CD4-positive, CD25-positive, alpha-beta regulatory T cell (primary cell): ENCODE measurements at regions not wholly inside any gene's neighbourhood (a gene's known extent, or its start where the extent isn't known, plus 50 kb on each side); places are given as distances from the start of the nearest gene placed in this dataset.
A peak's percentile ranks its signal among the peaks of the same experiment; 100 is the strongest.

ENCODE experiments used
- ATAC-seq, 2 donors: fragments of 150-1000 bp; cut with Tn5 transposase; one replicate each; pipeline ENCODE4 v1.10.0; 2021; ENCODE audit warnings: low read depth in 2 of 2, moderate number of reproducible peaks in 2 of 2, moderate library complexity in 1 of 2
- DNase-seq, 3 donors: peaks; one replicate each; pipeline versions ENCODE4 v3.0.0 to v3.0.0-alpha.2; 2012 to 2022; ENCODE audit warnings: mixed read lengths in 1 of 3
- H3K27ac ChIP-seq: one replicate; pipeline ENCODE4 v1.7.0; 2013; ENCODE audit warnings: mild to moderate bottlenecking, low read length; ENCODE audit not compliant: insufficient read depth, poor library complexity, severe bottlenecking
- H3K27me3 ChIP-seq: one replicate; pipeline ENCODE4 v1.7.0; 2013; ENCODE audit warnings: low read length; ENCODE audit not compliant: control insufficient read depth, insufficient read depth
- H3K36me3 ChIP-seq: one replicate; pipeline ENCODE4 v1.7.0; 2013; ENCODE audit warnings: mild to moderate bottlenecking, low read length, moderate library complexity; ENCODE audit not compliant: control insufficient read depth, insufficient read depth
- H3K4me1 ChIP-seq: 2 replicates; pipeline ENCODE4 v1.7.0; 2013; ENCODE audit warnings: mild to moderate bottlenecking, low read length; ENCODE audit not compliant: insufficient read depth, control insufficient read depth, poor library complexity, severe bottlenecking
- H3K4me3 ChIP-seq: one replicate; pipeline ENCODE4 v1.7.0; 2013; ENCODE audit warnings: low read depth, mild to moderate bottlenecking, low read length, moderate library complexity
- H3K9me3 ChIP-seq, 2 experiments: 1 replicate in 1 of 2; 2 replicates in 1 of 2; pipeline ENCODE4 v1.7.0; 2013; ENCODE audit warnings: low read length in 2 of 2, mild to moderate bottlenecking in 1 of 2, moderate library complexity in 1 of 2; ENCODE audit not compliant: control insufficient read depth in 2 of 2
- H3K27ac Mint-ChIP-seq, 3 donors: one replicate each; pipeline ENCODE4 v1.8.0; 2020 to 2022; ENCODE audit warnings: mild to moderate bottlenecking in 3 of 3, mixed read lengths in 3 of 3, moderate library complexity in 2 of 3
- H3K27me3 Mint-ChIP-seq: one replicate; pipeline ENCODE4 v1.8.0; 2022; ENCODE audit warnings: mild to moderate bottlenecking, mixed read lengths
- H3K36me3 Mint-ChIP-seq: one replicate; pipeline ENCODE4 v1.8.0; 2020; ENCODE audit warnings: mixed read lengths
- H3K4me1 Mint-ChIP-seq, 4 donors: one replicate each; pipeline ENCODE4 v1.8.0; 2020 to 2022; ENCODE audit warnings: mixed read lengths in 4 of 4, mild to moderate bottlenecking in 1 of 4
- H3K4me3 Mint-ChIP-seq, 4 donors: one replicate each; pipeline ENCODE4 v1.8.0; 2020 to 2022; ENCODE audit warnings: mild to moderate bottlenecking in 4 of 4, mixed read lengths in 4 of 4, moderate library complexity in 3 of 4
- H3K9me3 Mint-ChIP-seq, 7 donors: one replicate each; pipeline ENCODE4 v1.8.0; 2020 to 2022; ENCODE audit warnings: mixed read lengths in 7 of 7, mild to moderate bottlenecking in 3 of 7, moderate library complexity in 2 of 7

DNA sequence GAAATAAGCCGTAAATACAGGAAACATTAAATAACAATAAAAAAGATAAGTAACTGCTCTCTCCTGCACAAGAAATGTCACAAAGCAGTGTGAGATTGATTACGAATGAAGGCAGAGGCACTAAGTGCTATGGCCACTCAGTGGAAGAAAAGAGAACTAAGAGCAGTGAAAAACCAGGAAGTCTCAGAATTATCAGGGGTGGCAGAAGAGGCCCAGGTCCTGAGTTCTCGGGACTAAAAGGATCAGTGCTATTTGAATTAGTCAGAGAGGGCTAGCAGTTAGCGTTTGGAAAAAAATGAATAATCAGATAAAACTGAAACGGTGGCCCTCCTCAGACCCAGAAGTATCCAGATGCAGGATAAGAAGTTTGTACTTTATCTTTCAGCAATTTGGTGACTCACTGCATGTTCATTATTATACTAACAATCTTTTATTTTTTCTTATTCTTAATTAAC, 367.1 kb downstream of the ZEB2 start:
- no peaks in the 10 kb centered on the region for H3K27me3 Mint-ChIP-seq
- H3K27ac ChIP-seq, result no peak overlapping the region
- H3K36me3 Mint-ChIP-seq, result no peaks in the 10 kb centered on the region
- H3K4me1 ChIP-seq, result no peaks in the 10 kb centered on the region
- H3K9me3 ChIP-seq, result no peaks in the 10 kb centered on the region
- no peak overlapping the region for H3K4me3 Mint-ChIP-seq
- H3K27ac Mint-ChIP-seq, result no peak overlapping the region
- no peaks in the 10 kb centered on the region for H3K36me3 ChIP-seq
- H3K4me3 ChIP-seq, result no peak overlapping the region
- H3K27me3 ChIP-seq, result no peaks in the 10 kb centered on the region
- DNase-seq (no peak), ATAC-seq (no peak)
- no peaks in the 10 kb centered on the region for H3K4me1 Mint-ChIP-seq
- H3K9me3 Mint-ChIP-seq, result no peaks in the 10 kb centered on the region

- Mint-ChIP-seq H3K4me1 (no peaks in the 10 kb centered on the region), H3K27ac (no peak overlapping the region)
- no peak for ATAC-seq
These were observed 368.1 kb downstream of the ZEB2 start for GRCh38 chr2:144151851-144152250.

GRCh38 chr2:144151405-144151804, 368.5 kb downstream of the ZEB2 start:
- no peaks in the 10 kb centered on the region for H3K27me3 Mint-ChIP-seq
- no peak overlapping the region for H3K27ac Mint-ChIP-seq
- no peaks in the 10 kb centered on the region for H3K9me3 Mint-ChIP-seq
- H3K27ac ChIP-seq, result no peak overlapping the region
- no peak for DNase-seq
- H3K36me3 Mint-ChIP-seq, result no peaks in the 10 kb centered on the region
- no peak for ATAC-seq
- H3K4me1 ChIP-seq, result no peaks in the 10 kb centered on the region
- no peaks in the 10 kb centered on the region for H3K36me3 ChIP-seq
- H3K4me3 ChIP-seq, result no peak overlapping the region
- no peaks in the 10 kb centered on the region for H3K9me3 ChIP-seq
- H3K27me3 ChIP-seq, result no peaks in the 10 kb centered on the region
- H3K4me1 Mint-ChIP-seq, result no peaks in the 10 kb centered on the region
- no peak overlapping the region for H3K4me3 Mint-ChIP-seq

More at GRCh38 chr2:144151851-144152250, 368.1 kb downstream of the ZEB2 start:
- Histone ChIP-seq H3K27ac (no peak overlapping the region), H3K4me1 (no peaks in the 10 kb centered on the region), H3K36me3 (no peaks in the 10 kb centered on the region), H3K9me3 (no peaks in the 10 kb centered on the region), H3K4me3 (no peak overlapping the region), H3K27me3 (no peaks in the 10 kb centered on the region)
- Mint-ChIP-seq H3K27me3 (no peaks in the 10 kb centered on the region), H3K9me3 (no peaks in the 10 kb centered on the region), H3K4me3 (no peak overlapping the region), H3K36me3 (no peaks in the 10 kb centered on the region)
- DNase-seq, result no peak

- no peaks in the 10 kb centered on the region for H3K27me3 Mint-ChIP-seq
- no peaks in the 10 kb centered on the region for H3K4me1 Mint-ChIP-seq
- no peak overlapping the region for H3K27ac ChIP-seq
- no peaks in the 10 kb centered on the region for H3K36me3 Mint-ChIP-seq
- no peak overlapping the region for H3K4me3 ChIP-seq
- H3K9me3 Mint-ChIP-seq, result no peaks in the 10 kb centered on the region
- no peaks in the 10 kb centered on the region for H3K27me3 ChIP-seq
- H3K36me3 ChIP-seq, result no peaks in the 10 kb centered on the region
- no peaks in the 10 kb centered on the region for H3K9me3 ChIP-seq
- no peaks in the 10 kb centered on the region for H3K4me1 ChIP-seq
- H3K4me3 Mint-ChIP-seq, result no peak overlapping the region
- no peak overlapping the region for H3K27ac Mint-ChIP-seq
- no peak for ATAC-seq
- DNase-seq, result no peak
These were observed 372.6 kb downstream of the ZEB2 start for GRCh38 chr2:144147356-144147755.

- no peaks in the 10 kb centered on the region for H3K27me3 Mint-ChIP-seq
- H3K4me3 Mint-ChIP-seq, result no peak overlapping the region
- Histone ChIP-seq H3K36me3 (no peaks in the 10 kb centered on the region), H3K27ac (no peak overlapping the region), H3K9me3 (no peaks in the 10 kb centered on the region), H3K27me3 (no peaks in the 10 kb centered on the region), H3K4me1 (no peaks in the 10 kb centered on the region), H3K4me3 (no peak overlapping the region)
- no peaks in the 10 kb centered on the region for H3K36me3 Mint-ChIP-seq
- H3K27ac Mint-ChIP-seq, result no peak overlapping the region
- H3K4me1 Mint-ChIP-seq, result no peaks in the 10 kb centered on the region
- DNase-seq, result no peak
- ATAC-seq, result no peak
- H3K9me3 Mint-ChIP-seq, result no peaks in the 10 kb centered on the region
These were observed 373.0 kb downstream of the ZEB2 start for GRCh38 chr2:144146876-144147275.

DNA sequence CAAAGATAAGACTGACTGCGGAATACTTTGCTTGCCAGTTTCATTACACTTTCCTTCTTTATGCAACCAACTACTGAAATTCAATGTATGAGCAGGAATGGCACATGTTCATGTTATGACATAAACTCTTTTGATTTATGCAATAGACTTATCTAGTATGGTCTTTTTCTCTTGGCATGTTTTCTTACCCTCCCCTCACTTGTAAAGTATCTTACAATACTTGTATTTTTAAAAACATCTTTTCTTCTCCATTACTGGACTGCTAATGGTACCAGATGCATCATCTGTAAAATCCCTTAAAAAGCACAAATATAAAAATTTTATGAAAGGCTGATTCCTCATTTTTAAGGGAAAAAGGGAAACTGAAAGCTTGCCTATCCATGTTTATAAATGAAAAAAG, 373.8 kb downstream of the ZEB2 start:
- no peak overlapping the region for H3K27ac Mint-ChIP-seq
- H3K36me3 Mint-ChIP-seq, result peaks cover 4% of the 10 kb centered on the region
- no peaks in the 10 kb centered on the region for H3K27me3 ChIP-seq
- H3K27ac ChIP-seq, result no peak overlapping the region
- H3K27me3 Mint-ChIP-seq, result no peaks in the 10 kb centered on the region
- no peaks in the 10 kb centered on the region for H3K9me3 ChIP-seq
- no peak overlapping the region for H3K4me3 Mint-ChIP-seq
- H3K4me1 ChIP-seq, result no peaks in the 10 kb centered on the region
- no peak for ATAC-seq
- no peak overlapping the region for H3K4me3 ChIP-seq
- no peak for DNase-seq
- H3K4me1 Mint-ChIP-seq, result no peaks in the 10 kb centered on the region
- no peaks in the 10 kb centered on the region for H3K9me3 Mint-ChIP-seq
- no peaks in the 10 kb centered on the region for H3K36me3 ChIP-seq

GRCh38 chr2:144143294-144144151, 376.4 kb downstream of the ZEB2 start:
- Histone ChIP-seq H3K4me1 (no peaks in the 10 kb centered on the region), H3K27ac (no peak overlapping the region), H3K36me3 (no peaks in the 10 kb centered on the region), H3K4me3 (no peak overlapping the region), H3K9me3 (no peaks in the 10 kb centered on the region), H3K27me3 (no peaks in the 10 kb centered on the region)
- Mint-ChIP-seq H3K36me3 (peaks cover 9% of the 10 kb centered on the region), H3K4me1 (no peaks in the 10 kb centered on the region), H3K27ac (peak overlapping the region in 1 of 3 donors; percentile 38), H3K9me3 (no peaks in the 10 kb centered on the region), H3K4me3 (no peak overlapping the region), H3K27me3 (no peaks in the 10 kb centered on the region)
- no peak for DNase-seq
- no peak for ATAC-seq

GRCh38 chr2:144140891-144141290, 379.0 kb downstream of the ZEB2 start:
- Histone ChIP-seq H3K4me3 (no peak overlapping the region), H3K9me3 (no peaks in the 10 kb centered on the region), H3K27me3 (no peaks in the 10 kb centered on the region), H3K36me3 (no peaks in the 10 kb centered on the region), H3K27ac (no peak overlapping the region), H3K4me1 (no peaks in the 10 kb centered on the region)
- Mint-ChIP-seq H3K27ac (no peak overlapping the region), H3K9me3 (peaks cover 0 to 1% (median 0%) of the 10 kb centered on the region in 7 donors), H3K4me1 (no peaks in the 10 kb centered on the region), H3K4me3 (no peak overlapping the region), H3K36me3 (peaks cover 12% of the 10 kb centered on the region), H3K27me3 (no peaks in the 10 kb centered on the region)
- DNase-seq (no peak), ATAC-seq (no peak)
